Stimulated activated CD4-positive, alpha-beta T cell treated with anti-CD3 and anti-CD28 coated beads, Interleukin-4, amount 100 ng/mL, for 4 hours (primary cell): ENCODE measurements at regions not wholly inside any gene's neighbourhood (a gene's known extent, or its start where the extent isn't known, plus 50 kb on each side); places are given as distances from the start of the nearest gene placed in this dataset.

Experiments
- DNase-seq, 2 experiments: peaks; one replicate each; pipeline ENCODE4 v3.0.0-alpha.2; 2020

DNA sequence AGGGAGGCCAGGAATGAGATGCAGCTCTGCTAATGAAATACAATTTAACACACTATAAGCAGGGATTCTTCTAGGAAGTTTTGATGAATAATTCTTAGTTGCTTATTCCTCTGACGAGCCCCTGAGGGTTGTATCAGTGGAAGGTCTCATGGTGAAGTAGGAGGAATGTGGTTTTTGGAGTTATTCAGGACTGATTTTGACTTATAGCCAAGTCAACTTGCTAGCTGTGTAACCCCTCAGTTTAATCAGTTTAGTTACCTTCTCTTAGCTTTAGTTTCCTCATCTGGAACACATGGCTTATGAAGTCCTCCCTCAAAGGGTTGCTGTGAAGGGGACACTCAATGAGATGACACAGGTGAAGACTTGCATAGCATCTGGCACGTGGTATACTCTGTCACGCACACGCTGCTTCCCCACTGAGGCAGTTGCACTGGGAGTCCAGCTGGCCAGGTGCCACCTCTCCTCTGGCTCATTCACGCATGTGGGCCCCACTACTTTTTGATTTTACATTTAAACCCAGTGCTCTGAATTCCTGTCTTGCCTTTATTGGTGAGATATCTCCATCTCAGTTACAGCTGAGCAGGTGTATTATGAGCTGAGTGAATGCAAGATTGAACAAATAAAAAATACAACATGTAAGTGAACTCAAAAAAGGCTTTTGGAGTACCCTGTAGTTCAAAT lies 415.0 kb downstream of the ARHGEF28 start:
- no peak for DNase-seq

GRCh38 chr5:74040065-74040551 lies 414.1 kb downstream of the ARHGEF28 start:
- DNase-seq: no peak

- no peak for DNase-seq
Measured at GRCh38 chr5:74037321-74037720, 411.3 kb downstream of the ARHGEF28 start.

DNA sequence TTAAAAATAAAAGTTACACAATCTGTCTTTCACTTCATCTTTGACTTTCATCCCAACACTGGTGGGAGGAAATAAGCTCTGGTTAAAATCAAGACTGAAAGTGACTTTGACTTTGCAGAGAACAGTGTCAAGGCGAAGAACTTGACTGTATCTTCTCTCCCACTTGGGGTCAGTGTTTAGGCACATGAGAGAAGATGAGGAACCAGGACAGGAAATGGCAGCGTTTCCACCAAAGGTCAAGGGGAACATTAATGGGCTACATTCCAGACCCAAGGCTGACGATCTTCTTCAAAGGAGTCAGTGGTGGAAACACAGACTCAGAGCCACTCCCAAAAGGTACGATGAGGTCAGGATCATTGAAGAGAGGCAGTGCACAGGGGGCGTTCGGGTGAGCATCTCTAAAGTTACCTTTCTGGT lies 409.5 kb downstream of the ARHGEF28 start:
- no peak for DNase-seq

DNA sequence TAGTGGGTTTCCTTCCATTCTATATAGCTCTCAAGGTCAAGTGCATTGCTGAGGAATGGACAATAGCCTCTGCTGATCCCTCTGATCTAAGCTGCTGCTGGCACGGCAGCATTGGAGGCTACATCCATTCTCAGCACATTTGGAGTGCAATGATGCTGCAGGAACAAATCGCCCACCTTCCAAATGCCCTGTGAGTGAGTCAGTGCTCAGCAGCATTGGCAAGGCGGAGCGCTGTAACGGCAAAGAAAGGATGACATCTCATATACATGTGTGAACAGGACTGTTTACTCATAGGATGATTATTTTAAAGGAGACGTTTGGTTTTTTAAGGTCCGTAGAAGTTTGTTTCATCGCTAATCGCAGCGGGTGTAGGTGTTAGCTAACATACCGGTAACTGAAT lies 408.7 kb downstream of the ARHGEF28 start:
- no peak for DNase-seq

DNA sequence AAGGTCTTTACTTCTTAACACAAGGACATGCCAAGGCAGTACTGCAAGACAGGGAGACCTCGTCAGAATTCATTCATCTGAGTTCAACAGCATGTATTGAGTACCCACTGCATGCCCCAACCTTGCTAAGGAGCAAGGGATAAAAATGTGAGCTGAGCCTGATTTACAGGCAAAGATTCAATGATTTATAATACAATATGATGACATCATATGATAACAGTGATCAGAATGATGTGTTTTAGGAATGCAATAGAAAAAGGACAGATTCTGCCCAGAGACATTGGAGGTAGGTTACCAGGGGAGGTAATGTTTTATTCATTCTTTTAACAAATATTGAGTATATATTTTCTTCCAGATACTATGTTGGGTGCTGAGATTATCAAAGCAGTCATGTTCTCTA lies 406.6 kb downstream of the ARHGEF28 start:
- no peak for DNase-seq

DNA sequence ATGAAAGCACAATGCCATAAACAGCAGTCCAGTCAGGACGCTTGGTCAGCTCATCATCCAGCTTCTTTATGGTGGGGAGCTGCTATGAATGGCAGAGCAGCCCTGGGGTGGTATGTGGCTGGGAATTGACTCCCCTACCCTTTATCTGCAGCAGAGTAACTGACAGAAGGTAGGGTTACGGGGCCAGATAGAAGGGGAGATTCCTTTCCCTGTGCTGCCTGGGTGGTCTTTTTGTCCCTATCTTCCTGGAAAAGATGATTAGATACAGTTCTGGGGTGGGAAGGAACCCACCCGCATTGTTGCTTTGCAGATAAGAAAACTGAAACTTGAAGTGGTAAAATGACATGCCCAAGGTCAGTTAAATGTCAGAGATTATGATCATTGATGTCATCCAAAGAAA lies 405.5 kb downstream of the ARHGEF28 start:
- DNase-seq: no peak

- no peak for DNase-seq
Measured at GRCh38 chr5:74030821-74031220, 404.8 kb downstream of the ARHGEF28 start.

DNA sequence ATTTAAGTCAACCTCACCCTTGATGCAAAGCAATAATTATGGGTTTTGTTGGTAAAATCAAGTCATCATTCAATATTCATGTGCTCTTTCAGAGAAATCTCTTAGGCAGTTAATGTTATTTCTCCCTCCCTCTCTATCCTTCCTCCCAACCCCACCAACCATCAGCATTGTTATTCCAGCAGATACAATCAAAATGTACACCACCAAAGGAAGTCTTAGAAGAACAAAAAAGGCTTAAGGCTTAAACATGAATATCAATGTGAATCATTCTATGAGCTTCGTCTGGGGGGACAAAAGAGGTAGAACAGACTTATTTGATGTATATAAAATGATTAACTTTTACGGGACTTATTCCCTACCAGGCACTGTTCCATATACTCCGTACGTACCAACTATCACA lies 404.4 kb downstream of the ARHGEF28 start:
- no peak for DNase-seq

DNA sequence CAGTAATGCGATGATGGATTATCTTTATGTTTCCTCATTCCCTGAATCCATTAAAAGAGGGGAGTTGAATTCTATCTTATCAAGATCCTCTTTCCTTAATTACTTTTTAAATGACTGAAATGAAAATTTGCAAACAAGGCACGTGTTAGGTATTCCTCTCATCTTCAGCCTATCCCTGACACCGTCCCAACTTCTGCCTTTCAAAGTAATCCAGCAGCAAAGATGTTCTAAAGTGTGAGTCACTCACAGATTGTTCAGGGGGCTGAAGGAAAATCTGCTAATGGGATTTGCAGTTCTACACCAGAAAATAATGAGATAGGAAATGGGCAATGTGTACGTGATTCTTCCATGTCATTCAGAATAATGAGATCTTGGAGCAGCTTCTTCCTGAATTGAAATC lies 403.0 kb downstream of the ARHGEF28 start:
- no peak for DNase-seq

GRCh38 chr5:74028406-74028805 lies 402.4 kb downstream of the ARHGEF28 start:
- no peak for DNase-seq

GRCh38 chr5:74027732-74028338 lies 401.8 kb downstream of the ARHGEF28 start:
- no peak for DNase-seq

DNA sequence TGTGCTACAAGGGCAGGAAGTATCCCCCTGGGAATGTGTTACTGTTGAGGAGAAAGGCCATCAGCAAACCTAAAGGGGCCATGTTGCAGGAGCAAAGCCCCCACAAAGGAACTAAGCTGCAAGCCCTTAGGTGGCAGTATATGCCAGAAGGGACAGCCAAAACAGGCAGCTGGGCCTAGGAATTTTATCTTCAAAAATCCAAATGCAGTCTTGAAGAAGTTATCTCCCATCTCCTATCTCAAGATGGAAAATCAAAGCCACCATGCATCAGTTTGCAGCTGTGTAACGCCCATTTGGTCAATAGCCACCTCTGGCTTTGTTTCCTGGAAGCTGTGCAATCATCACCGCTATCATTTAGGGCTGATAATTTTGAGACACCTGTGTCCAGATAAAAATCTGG lies 400.3 kb downstream of the ARHGEF28 start:
- DNase-seq: no peak

GRCh38 chr5:74021126-74021525 lies 395.1 kb downstream of the ARHGEF28 start:
- DNase-seq: no peak

DNA sequence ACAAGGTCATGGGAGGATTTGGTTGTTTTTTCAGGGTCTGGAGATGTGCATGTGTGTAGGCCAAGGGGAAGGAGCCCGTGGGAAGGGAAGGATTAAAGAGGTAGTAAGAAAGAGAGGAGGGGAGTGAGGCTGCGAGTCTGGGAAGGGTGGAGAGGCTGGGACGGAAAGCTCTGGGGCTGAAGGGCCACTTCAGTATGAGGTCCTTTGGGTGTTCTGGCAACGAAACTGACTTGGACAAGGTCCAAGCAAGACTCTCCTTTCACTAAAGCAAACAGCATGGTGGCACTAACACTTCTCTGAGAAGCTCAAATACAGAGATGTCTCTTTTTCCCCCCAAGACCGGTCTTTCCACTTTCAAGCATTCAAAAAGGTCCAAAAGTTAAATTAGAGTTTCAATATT lies 394.5 kb downstream of the ARHGEF28 start:
- DNase-seq: no peak

DNA sequence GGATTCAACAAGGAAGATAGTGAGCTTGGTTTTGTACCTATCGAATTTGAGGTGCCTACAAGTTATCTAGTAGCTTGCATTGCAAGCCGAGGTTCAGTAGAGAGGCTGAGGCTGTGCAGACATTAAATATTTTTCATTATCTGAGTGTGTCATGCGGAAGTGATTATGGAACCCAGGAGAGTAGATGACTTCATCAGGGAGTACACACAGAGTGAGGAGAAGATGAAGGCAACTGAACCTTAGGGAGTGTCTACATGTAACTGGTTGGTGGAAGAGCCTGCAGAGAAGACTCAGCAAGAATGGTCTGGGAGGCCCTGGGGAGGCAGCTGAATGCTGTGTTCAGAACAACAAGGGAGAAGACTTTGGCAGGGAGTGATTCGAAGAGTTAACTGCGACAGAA lies 393.9 kb downstream of the ARHGEF28 start:
- no peak for DNase-seq

DNA sequence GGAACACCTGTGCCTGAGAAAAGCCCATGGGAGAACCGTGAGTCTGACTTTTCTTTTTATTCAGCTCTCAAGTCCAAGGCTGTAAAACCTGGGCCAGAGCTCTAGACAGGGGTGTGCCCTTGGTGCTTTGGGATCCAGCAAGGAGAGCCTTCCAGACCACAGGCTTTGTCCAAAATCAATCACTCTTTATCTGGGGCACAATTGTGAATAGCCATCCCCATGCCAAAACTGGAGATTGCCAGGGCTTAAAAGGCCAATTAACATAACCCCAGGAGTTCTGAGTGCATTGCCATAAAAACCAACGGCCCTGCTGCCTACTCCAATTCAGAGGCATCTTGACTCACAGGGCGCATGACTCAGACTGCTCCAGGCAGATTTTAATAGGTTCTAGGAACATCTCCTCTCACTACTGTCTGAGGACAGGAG lies 391.8 kb downstream of the ARHGEF28 start:
- DNase-seq: no peak

DNA sequence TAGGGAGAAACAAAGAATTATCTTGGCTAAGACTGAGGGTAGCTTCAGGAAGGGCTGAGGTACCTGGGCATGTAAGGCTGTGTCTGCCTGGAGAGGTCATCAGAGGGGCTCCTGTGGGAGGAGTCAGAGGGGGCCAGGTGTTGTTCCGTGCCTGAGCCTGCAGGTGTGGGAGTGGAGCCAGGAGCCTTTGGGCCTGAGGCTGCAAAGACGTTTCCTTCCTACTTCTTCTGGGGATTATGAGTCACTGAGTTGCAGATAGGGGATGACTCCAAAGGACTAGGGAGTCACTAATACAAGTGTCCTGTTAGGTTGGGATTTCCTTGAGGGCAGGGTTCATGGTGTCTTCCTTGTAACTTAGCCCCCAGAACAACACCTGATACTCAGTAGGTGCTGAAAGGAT lies 391.1 kb downstream of the ARHGEF28 start:
- DNase-seq: no peak

GRCh38 chr5:74016373-74016772 lies 390.4 kb downstream of the ARHGEF28 start:
- no peak for DNase-seq

DNA sequence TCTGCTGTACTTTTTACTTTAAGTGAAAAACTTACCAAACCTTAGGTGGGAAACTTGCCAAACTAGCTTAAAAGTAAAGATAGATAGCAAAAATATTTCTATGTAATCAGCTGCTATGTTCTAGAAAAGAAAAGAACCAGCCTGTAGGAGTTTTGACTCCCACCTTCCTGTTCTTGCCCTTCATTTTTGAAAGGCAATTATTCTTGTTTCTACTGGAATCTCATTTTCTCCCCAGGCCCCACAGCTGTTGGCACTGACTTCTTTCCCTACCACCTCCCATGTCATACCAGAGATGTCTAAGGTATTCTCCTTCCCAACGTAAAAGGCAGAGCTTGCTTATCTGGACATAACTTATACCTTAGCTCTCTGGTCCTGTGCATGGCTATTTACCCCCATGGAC lies 389.7 kb downstream of the ARHGEF28 start:
- no peak for DNase-seq

DNA sequence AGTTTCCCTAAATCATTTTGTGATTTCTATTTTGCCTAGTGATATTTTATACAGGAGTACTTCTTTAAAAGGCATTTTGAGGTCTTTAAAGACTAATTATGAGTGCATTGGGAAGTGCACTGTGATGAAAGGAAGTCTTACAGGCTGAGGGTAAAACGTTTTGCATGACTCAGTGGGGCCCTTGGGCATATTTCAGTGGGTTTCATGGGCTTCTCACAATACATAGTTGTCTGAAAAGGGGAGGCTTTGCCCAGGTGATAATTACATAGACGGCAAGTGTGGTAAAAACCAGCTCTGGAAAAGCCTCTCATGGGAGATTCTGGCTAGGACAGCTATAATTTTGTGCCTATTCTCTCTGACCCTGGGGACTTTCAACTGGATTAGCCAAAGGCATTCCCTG lies 387.2 kb downstream of the ARHGEF28 start:
- DNase-seq: no peak

- no peak for DNase-seq
Measured at GRCh38 chr5:74009502-74009901, 383.5 kb downstream of the ARHGEF28 start.

DNA sequence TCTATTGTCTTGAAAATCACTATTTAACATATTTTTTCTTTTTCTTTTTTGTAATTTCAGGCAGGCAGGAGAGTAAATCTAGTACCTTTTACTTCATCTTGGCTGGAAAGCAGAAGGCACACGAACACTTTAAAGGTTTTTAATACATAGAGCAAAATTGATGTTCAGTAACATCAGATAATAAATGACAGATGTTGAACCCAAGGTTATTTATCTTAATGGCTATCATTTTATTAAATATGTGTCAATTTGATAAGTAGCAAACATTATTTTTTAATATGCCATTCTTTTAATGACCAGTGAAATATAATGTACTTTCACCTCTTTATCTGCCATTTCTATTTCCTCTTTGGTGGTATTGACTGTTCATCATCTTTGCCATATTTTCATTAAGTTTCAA lies 381.2 kb downstream of the ARHGEF28 start:
- no peak for DNase-seq

DNA sequence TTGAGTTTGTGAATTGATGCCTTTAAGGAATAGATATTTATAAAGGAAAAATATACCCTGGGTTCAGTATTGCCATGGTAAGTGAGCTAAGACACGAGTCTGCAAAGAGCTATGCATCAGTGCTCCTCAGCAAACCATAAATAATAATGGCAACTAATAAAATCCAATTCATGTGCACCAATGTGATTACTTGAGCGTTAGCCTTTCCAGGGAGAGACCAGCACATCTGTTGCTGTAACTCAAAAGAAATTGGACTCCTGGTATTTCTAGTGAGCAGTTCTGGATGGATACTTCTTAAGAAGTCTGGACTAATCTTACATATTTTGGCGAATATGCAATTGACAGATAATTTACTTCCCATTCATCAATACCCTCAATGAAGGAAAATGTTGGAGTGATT lies 373.3 kb downstream of the ARHGEF28 start:
- DNase-seq: no peak

- no peak for DNase-seq
Measured at GRCh38 chr5:73998489-73998888, 372.5 kb downstream of the ARHGEF28 start.
